DND-41 (cell line): ENCODE measurements at regions not wholly inside any gene's neighbourhood (a gene's known extent, or its start where the extent isn't known, plus 50 kb on each side); places are given as distances from the start of the nearest gene placed in this dataset.

Experiments
- ATAC-seq: fragments of 200-7000 bp; cut with Tn5 transposase; 3 replicates; pipeline ENCODE4 v1.9.1; 2021; ENCODE audit warnings: low read depth; ENCODE audit not compliant: insufficient read depth
- DNase-seq: peaks from one replicate; pipeline ENCODE4 v3.0.0-alpha.2; 2020
- H2AFZ ChIP-seq: 2 replicates; pipeline ENCODE4 v1.6.0; 2012; ENCODE audit warnings: low read depth, low read length
- H3K27ac ChIP-seq: 2 replicates; pipeline ENCODE4 v1.5.1; 2012; ENCODE audit warnings: low read length, inconsistent platforms
- H3K27me3 ChIP-seq: fragments of 200-600 bp; sonication (generic); 2 replicates; pipeline ENCODE4 v1.6.0; 2012; ENCODE audit warnings: low read length, mild to moderate bottlenecking, inconsistent platforms; ENCODE audit not compliant: insufficient read depth, poor library complexity
- H3K36me3 ChIP-seq: 2 replicates; pipeline ENCODE4 v1.5.1; 2012; ENCODE audit warnings: low read length, inconsistent platforms; ENCODE audit not compliant: insufficient read depth
- H3K4me1 ChIP-seq: 2 replicates; pipeline ENCODE4 v1.5.1; 2012; ENCODE audit warnings: mild to moderate bottlenecking, low read length; ENCODE audit not compliant: insufficient read depth
- H3K4me2 ChIP-seq: 2 replicates; pipeline ENCODE4 v1.6.0; 2012; ENCODE audit warnings: mild to moderate bottlenecking, moderate library complexity, low read length, inconsistent platforms; ENCODE audit not compliant: insufficient read depth
- H3K4me3 ChIP-seq, 2 experiments: fragments of 200-600 bp in 1 of 2; shearing (Covaris generic) in 1 of 2; 2 replicates each; pipeline ENCODE4 v1.5.1; 2012 to 2016; ENCODE audit warnings: inconsistent platforms in 2 of 2, low read length in 2 of 2, mild to moderate bottlenecking in 2 of 2, low read depth in 1 of 2, moderate library complexity in 1 of 2
- H3K79me2 ChIP-seq: 2 replicates; pipeline ENCODE4 v1.6.0; 2012; ENCODE audit warnings: low read length, inconsistent platforms; ENCODE audit not compliant: insufficient read depth
- H3K9ac ChIP-seq: 2 replicates; pipeline ENCODE4 v1.6.0; 2012; ENCODE audit warnings: low read depth, mild to moderate bottlenecking, inconsistent platforms, low read length, moderate library complexity
- H3K9me3 ChIP-seq: 2 replicates; pipeline ENCODE4 v1.5.1; 2012; ENCODE audit warnings: low read length, moderate library complexity, mild to moderate bottlenecking, inconsistent platforms; ENCODE audit not compliant: insufficient read depth, severe bottlenecking
- H4K20me1 ChIP-seq: 2 replicates; pipeline ENCODE4 v1.6.0; 2012; ENCODE audit warnings: low read length; ENCODE audit not compliant: insufficient read depth
- EZH2 ChIP-seq: IDR thresholded peaks from 3 replicates; pipeline ENCODE4 v1.6.1; 2012; ENCODE audit warnings: borderline replicate concordance, low read depth, mild to moderate bottlenecking, moderate library complexity, low read length, inconsistent platforms; ENCODE audit not compliant: severe bottlenecking
- TF ChIP-seq, protein P1 (sequence below): IDR thresholded peaks from 2 replicates; pipeline ENCODE4 v1.5.1; 2012; ENCODE audit warnings: borderline replicate concordance, low read length, moderate library complexity, mild to moderate bottlenecking; ENCODE audit not compliant: poor library complexity, severe bottlenecking; ENCODE audit errors: extremely low read depth

DNA sequence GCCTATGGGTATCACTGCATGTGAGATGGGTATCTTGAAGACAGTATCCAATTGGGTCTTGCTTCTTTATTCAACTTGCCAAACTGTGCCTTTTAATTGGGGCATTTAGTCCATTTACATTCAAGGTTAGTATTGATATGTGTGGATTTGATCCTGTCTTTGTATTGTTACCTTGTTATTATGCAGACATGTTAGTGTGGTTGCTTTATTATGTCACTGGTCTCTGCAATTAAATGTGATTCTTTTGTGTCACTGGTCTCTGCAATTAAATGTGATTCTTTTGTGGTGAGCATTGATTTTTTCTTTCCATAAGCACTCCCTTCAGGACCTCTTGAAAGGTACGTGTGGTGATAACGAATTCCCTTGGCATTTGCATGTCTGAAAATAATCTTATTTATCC, 357.8 kb upstream of the STEAP1 start:
- Histone ChIP-seq H3K4me3 (no peak overlapping the region), H3K4me1 (no peaks in the 10 kb centered on the region), H2AFZ (no peak overlapping the region), H4K20me1 (no peaks in the 10 kb centered on the region), H3K9ac (no peak overlapping the region), H3K27ac (no peak overlapping the region), H3K9me3 (no peaks in the 10 kb centered on the region), H3K79me2 (no peaks in the 10 kb centered on the region), H3K36me3 (no peaks in the 10 kb centered on the region), H3K27me3 (no peaks in the 10 kb centered on the region), H3K4me2 (no peak overlapping the region)
- no peak for TF ChIP-seq EZH2
- TF ChIP-seq, protein P1, sequence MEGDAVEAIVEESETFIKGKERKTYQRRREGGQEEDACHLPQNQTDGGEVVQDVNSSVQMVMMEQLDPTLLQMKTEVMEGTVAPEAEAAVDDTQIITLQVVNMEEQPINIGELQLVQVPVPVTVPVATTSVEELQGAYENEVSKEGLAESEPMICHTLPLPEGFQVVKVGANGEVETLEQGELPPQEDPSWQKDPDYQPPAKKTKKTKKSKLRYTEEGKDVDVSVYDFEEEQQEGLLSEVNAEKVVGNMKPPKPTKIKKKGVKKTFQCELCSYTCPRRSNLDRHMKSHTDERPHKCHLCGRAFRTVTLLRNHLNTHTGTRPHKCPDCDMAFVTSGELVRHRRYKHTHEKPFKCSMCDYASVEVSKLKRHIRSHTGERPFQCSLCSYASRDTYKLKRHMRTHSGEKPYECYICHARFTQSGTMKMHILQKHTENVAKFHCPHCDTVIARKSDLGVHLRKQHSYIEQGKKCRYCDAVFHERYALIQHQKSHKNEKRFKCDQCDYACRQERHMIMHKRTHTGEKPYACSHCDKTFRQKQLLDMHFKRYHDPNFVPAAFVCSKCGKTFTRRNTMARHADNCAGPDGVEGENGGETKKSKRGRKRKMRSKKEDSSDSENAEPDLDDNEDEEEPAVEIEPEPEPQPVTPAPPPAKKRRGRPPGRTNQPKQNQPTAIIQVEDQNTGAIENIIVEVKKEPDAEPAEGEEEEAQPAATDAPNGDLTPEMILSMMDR: no peak
- ATAC-seq (no peak), DNase-seq (no peak)

DNA sequence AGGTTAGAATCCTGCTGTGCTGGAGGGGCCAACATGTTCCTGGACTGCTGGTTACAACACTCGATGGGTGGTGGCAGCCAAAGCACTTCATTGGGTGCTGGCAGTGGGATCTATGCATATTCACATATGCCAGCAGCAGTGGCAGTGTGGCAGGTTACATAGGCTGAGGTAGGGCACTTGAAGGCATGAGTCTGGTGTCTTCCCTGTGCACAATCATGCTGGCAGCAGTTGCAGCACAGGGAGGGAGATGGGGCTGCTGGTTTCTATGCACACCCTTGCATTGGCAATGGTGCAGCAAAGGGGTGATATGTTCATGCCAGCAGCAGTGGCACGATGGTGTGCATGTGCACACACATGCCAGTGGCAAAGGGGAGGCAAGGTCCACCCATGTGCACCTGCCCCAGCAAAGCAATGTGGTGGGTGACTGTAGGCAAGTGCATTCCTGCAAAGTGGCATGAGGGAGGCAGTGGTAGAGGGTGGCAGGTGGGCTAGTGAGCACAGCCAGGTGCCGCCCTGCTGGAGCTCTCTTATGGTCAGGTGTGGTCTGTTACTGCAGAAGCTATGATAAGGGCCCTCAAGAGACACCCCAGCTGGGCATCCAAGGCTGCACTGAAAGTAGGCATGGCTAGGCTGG, 356.2 kb upstream of the STEAP1 start:
- no peak overlapping the region for H3K4me3 ChIP-seq
- H2AFZ ChIP-seq: no peak overlapping the region

DNA sequence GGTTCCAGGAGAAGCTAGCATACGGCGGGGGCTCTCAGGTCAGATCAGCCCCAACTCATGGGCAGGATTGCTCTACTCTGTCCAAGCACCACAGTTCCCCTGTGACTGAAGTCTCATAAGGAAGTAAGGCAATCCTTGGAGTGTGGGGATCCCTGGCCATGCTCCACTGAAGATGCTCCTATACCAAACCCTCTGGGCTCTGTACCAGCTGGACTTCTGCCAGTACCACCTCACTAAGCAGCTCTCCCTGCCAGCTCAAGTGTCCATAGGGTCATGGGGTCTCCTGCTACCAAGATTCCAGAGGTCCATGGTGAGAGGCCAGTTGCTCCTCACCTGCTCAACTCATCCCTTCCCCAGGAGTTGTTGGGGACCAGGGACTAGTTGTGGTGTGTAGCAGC, 355.7 kb upstream of the STEAP1 start:
- no peak overlapping the region for H3K4me3 ChIP-seq
- H3K27me3 ChIP-seq: no peaks in the 10 kb centered on the region
- no peak overlapping the region for H3K4me2 ChIP-seq
- H3K79me2 ChIP-seq: no peaks in the 10 kb centered on the region
- TF ChIP-seq, protein P1: no peak
- no peak for TF ChIP-seq EZH2
- H3K36me3 ChIP-seq: no peaks in the 10 kb centered on the region
- H3K4me1 ChIP-seq: no peaks in the 10 kb centered on the region
- ATAC-seq (no peak), DNase-seq (no peak)
- H3K9me3 ChIP-seq: no peaks in the 10 kb centered on the region
- no peaks in the 10 kb centered on the region for H4K20me1 ChIP-seq
- H3K27ac ChIP-seq: no peak overlapping the region
- no peak overlapping the region for H3K9ac ChIP-seq
- H2AFZ ChIP-seq: no peak overlapping the region

More for the DNA sequence above, 356.2 kb upstream of the STEAP1 start:
- Histone ChIP-seq H3K4me1 (no peaks in the 10 kb centered on the region), H3K9me3 (no peaks in the 10 kb centered on the region), H3K9ac (no peak overlapping the region), H3K27ac (no peak overlapping the region), H3K79me2 (no peaks in the 10 kb centered on the region), H3K27me3 (no peaks in the 10 kb centered on the region), H3K36me3 (no peaks in the 10 kb centered on the region), H4K20me1 (no peaks in the 10 kb centered on the region), H3K4me2 (no peak overlapping the region)
- ATAC-seq: no peak
- DNase-seq: no peak
- no peak for TF ChIP-seq EZH2
- TF ChIP-seq, protein P1: no peak

- TF ChIP-seq EZH2: no peak
- TF ChIP-seq, protein P1: no peak
- H3K4me2 ChIP-seq: no peak overlapping the region
- ATAC-seq: no peak
- DNase-seq: no peak
- no peaks in the 10 kb centered on the region for H3K27me3 ChIP-seq
- no peak overlapping the region for H3K4me3 ChIP-seq
- H4K20me1 ChIP-seq: no peaks in the 10 kb centered on the region
- H3K36me3 ChIP-seq: no peaks in the 10 kb centered on the region
- H3K9me3 ChIP-seq: no peaks in the 10 kb centered on the region
- no peaks in the 10 kb centered on the region for H3K79me2 ChIP-seq
- H3K9ac ChIP-seq: no peak overlapping the region
- H2AFZ ChIP-seq: no peak overlapping the region
- H3K4me1 ChIP-seq: no peaks in the 10 kb centered on the region
- no peak overlapping the region for H3K27ac ChIP-seq
Measured at GRCh38 chr7:89800761-89801160, 353.5 kb upstream of the STEAP1 start.
